Occipital lobe (tissue), 1 donor: ENCODE measurements at regions not wholly inside any gene's neighbourhood (a gene's known extent, or its start where the extent isn't known, plus 50 kb on each side); places are given as distances from the start of the nearest gene placed in this dataset.

Source experiments
- DNase-seq: peaks from one replicate; lab custom pipeline; 2025; lab: John Stamatoyannopoulos, UW

- no peak for DNase-seq
These were observed 150.2 kb upstream of the POU2AF2 start for GRCh38 chr11:111095327-111095726.

- no peak for DNase-seq
These were observed 152.5 kb upstream of the POU2AF2 start for GRCh38 chr11:111093061-111093460.

GRCh38 chr11:111091321-111091938, 154.1 kb upstream of the POU2AF2 start:
- no peak for DNase-seq

GRCh38 chr11:111089759-111090158, 155.8 kb upstream of the POU2AF2 start:
- no peak for DNase-seq

GRCh38 chr11:111088847-111089355, 156.6 kb upstream of the POU2AF2 start:
- no peak for DNase-seq

GRCh38 chr11:111086058-111086457, 159.5 kb upstream of the POU2AF2 start:
- DNase-seq = no peak

- DNase-seq = no peak
These were observed 162.9 kb upstream of the POU2AF2 start for GRCh38 chr11:111082664-111083063.

GRCh38 chr11:111081021-111081511, 164.5 kb upstream of the POU2AF2 start:
- DNase-seq = peak; percentile 39

GRCh38 chr11:111077530-111078322, 167.8 kb upstream of the POU2AF2 start:
- DNase-seq = no peak

GRCh38 chr11:111069066-111069465, 176.5 kb upstream of the POU2AF2 start:
- DNase-seq = no peak

GRCh38 chr11:111067994-111068393, 177.5 kb upstream of the POU2AF2 start:
- no peak for DNase-seq

- no peak for DNase-seq
These were observed 178.7 kb upstream of the POU2AF2 start for GRCh38 chr11:111066846-111067245.

GRCh38 chr11:111063726-111064517, 181.6 kb upstream of the POU2AF2 start:
- no peak for DNase-seq

GRCh38 chr11:111062420-111062819, 183.1 kb upstream of the POU2AF2 start:
- no peak for DNase-seq

GRCh38 chr11:111059726-111060125, 185.8 kb upstream of the POU2AF2 start:
- DNase-seq = no peak

- DNase-seq = no peak
These were observed 196.4 kb upstream of the POU2AF2 start for GRCh38 chr11:111049131-111049530.

GRCh38 chr11:111047374-111047773, 198.2 kb upstream of the POU2AF2 start:
- DNase-seq = no peak

- no peak for DNase-seq
These were observed 199.2 kb upstream of the POU2AF2 start for GRCh38 chr11:111046291-111046690.

- no peak for DNase-seq
These were observed 199.7 kb upstream of the POU2AF2 start for GRCh38 chr11:111045874-111046273.

- no peak for DNase-seq
These were observed 200.1 kb upstream of the POU2AF2 start for GRCh38 chr11:111045407-111045803.

GRCh38 chr11:111044751-111045406, 200.6 kb upstream of the POU2AF2 start:
- DNase-seq = no peak
